Esophagus muscularis mucosa (tissue), 4 donors: ENCODE measurements at regions not wholly inside any gene's neighbourhood (a gene's known extent, or its start where the extent isn't known, plus 50 kb on each side); places are given as distances from the start of the nearest gene placed in this dataset.

Experiments used
- DNase-seq: peaks from one replicate; pipeline ENCODE4 v3.0.0-alpha.2; 2017; ENCODE audit errors: extremely low spot score
- H3K27ac ChIP-seq, 4 donors: fragments of 200-600 bp; sonication (generic); replicated peaks in 1 of 4; 1 replicate in 3 of 4; 2 replicates in 1 of 4; pipeline ENCODE4 v1.5.1; 2016 to 2019; ENCODE audit warnings: mild to moderate bottlenecking in 1 of 4
- H3K27me3 ChIP-seq, 4 donors: fragments of 200-600 bp; sonication (generic); one replicate each; pipeline versions ENCODE4 v1.5.1 to v1.6.0; 2016 to 2019
- H3K36me3 ChIP-seq, 4 donors: fragments of 200-600 bp; sonication (generic); one replicate each; pipeline ENCODE4 v1.5.1; 2016 to 2019
- H3K4me1 ChIP-seq, 4 donors: fragments of 200-600 bp; sonication (generic); one replicate each; pipeline ENCODE4 v1.5.1; 2016 to 2019
- H3K4me3 ChIP-seq, 4 donors: fragments of 200-600 bp; sonication (generic); 1 replicate in 2 of 4; 2 replicates in 2 of 4; pipeline ENCODE4 v1.5.1; 2016 to 2019; ENCODE audit warnings: mild to moderate bottlenecking in 4 of 4, moderate library complexity in 1 of 4
- H3K9me3 ChIP-seq, 4 donors: fragments of 200-600 bp; sonication (generic); 1 replicate in 3 of 4; 2 replicates in 1 of 4; pipeline ENCODE4 v1.5.1; 2016 to 2019
- EP300 ChIP-seq: sonication (generic); formaldehyde crosslinking; IDR thresholded peaks from one replicate; pipeline ENCODE4 v1.6.1; 2017; ENCODE audit warnings: antibody characterized with exemption
- POLR2A ChIP-seq: fragments of 450-650 bp; IDR thresholded peaks from one replicate; pipeline ENCODE4 v1.6.1; 2017; ENCODE audit warnings: antibody characterized with exemption, moderate library complexity, mild to moderate bottlenecking, low read depth
- POLR2AphosphoS5 ChIP-seq, 2 donors: sonication (generic); formaldehyde crosslinking; IDR thresholded peaks; one replicate each; pipeline ENCODE4 v1.6.1; 2017; ENCODE audit warnings: antibody characterized with exemption in 2 of 2
- WGBS: methylation state at CpG from one replicate; pipeline ENCODE4 v1.1.5; 2018; 5-methylcytosine and 5-hydroxymethylcytosine counted together
- intact Hi-C: fragments of 100-400 bp; cut with DNase I; formaldehyde crosslinking; loops from one replicate; pipeline ENCODE4 v1.15.1; 2023
- TF ChIP-seq, protein P1 (sequence below), 3 experiments: fragments of 200-600 bp in 2 of 3; fragments of 450-650 bp in 1 of 3; sonication (generic) in 2 of 3; IDR thresholded peaks; one replicate each; pipeline ENCODE4 v1.5.1; 2017 to 2019; ENCODE audit warnings: antibody characterized with exemption in 3 of 3, mild to moderate bottlenecking in 2 of 3, moderate library complexity in 1 of 3

DNA sequence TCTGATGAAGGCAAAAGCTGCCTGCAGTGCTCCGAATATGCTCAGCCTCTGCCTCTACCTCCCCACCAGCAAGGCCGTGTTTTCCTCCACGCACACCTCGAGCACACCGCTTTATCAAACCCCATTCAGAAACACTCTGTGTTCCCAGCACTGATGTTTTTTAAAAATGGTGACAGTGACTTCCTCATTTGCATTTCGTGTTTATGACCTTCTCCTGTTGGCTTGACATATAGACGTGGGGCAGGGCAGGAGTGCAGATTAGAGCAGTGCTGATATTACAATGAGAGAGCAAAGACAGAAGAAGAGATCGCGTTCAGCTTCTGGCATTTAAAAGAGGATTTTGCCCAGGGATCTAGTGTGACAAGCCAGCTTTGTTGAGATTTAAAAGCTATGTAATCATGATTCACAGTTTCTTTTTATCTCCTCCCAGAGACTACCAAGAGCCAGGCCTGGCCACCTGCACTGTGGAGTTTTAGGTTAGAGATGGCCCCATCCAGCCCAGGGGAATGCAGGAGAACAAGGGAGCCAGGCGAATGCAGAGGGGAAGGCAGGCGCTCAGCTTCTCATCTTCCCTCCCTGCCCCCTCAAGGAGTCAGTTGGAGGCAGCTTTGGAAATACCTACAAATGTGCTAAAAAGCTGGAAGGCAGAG, 61.5 kb upstream of the NEDD4L start:
- Histone ChIP-seq H3K4me3 (no peak overlapping the region), H3K36me3 (no peaks in the 10 kb centered on the region), H3K27me3 (no peaks in the 10 kb centered on the region), H3K9me3 (no peaks in the 10 kb centered on the region), H3K27ac (no peak overlapping the region), H3K4me1 (peaks cover 0 to 22% (median 17%) of the 10 kb centered on the region in 4 donors)
- WGBS, result 87% methylated on average over 11 of the region's 11 CpGs
- no peak for DNase-seq
- no peak for TF ChIP-seq EP300
- intact Hi-C loops, result no loop called here

DNA sequence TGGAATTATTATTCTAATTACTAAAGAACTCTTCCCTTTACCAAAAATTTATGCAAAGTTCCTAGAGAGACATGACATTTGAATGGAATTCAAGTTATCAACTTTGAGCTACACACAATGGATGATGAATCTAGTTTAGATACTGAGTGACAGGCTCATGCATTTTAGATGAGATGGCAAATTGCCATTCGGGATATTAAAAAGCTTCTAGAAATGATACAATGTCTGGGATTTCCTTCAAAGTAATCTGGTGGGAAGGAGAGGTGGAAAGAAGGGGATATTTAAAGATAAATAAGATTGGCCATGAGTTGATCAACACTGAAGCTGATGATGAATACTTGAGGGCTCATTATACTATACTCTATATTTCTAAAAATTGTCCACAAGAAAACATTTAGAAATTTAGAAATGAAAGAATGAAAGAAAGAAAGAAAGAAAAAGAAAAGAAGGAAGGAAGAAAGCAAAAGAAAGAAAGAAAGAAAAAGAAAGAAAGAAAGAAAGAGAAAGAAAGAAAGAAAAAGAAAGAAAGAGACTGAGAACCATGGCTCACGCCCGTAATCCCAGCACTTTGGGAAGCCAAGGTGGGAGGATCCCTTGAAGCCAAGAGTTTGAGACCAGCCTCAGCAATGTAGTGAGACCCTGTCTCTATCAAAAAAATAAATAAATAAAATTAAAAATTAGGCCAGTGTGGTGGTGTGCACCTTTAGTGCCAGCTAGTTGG, 62.6 kb upstream of the NEDD4L start:
- Histone ChIP-seq H3K36me3 (no peaks in the 10 kb centered on the region), H3K4me3 (no peak overlapping the region), H3K27me3 (no peaks in the 10 kb centered on the region), H3K27ac (no peak overlapping the region), H3K9me3 (no peaks in the 10 kb centered on the region), H3K4me1 (peaks cover 0 to 22% (median 17%) of the 10 kb centered on the region in 4 donors)
- TF ChIP-seq POLR2AphosphoS5 (IDR thresholded peaks at IDR 0.05), result no peak
- TF ChIP-seq POLR2A, result no peak
- no peak for TF ChIP-seq EP300
- TF ChIP-seq, protein P1, sequence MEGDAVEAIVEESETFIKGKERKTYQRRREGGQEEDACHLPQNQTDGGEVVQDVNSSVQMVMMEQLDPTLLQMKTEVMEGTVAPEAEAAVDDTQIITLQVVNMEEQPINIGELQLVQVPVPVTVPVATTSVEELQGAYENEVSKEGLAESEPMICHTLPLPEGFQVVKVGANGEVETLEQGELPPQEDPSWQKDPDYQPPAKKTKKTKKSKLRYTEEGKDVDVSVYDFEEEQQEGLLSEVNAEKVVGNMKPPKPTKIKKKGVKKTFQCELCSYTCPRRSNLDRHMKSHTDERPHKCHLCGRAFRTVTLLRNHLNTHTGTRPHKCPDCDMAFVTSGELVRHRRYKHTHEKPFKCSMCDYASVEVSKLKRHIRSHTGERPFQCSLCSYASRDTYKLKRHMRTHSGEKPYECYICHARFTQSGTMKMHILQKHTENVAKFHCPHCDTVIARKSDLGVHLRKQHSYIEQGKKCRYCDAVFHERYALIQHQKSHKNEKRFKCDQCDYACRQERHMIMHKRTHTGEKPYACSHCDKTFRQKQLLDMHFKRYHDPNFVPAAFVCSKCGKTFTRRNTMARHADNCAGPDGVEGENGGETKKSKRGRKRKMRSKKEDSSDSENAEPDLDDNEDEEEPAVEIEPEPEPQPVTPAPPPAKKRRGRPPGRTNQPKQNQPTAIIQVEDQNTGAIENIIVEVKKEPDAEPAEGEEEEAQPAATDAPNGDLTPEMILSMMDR (IDR thresholded peaks at IDR 0.05), result no peak
- 89% methylated on average over 3 of the region's 3 CpGs for WGBS
- intact Hi-C loops, result no loop called here
- DNase-seq, result no peak

DNA sequence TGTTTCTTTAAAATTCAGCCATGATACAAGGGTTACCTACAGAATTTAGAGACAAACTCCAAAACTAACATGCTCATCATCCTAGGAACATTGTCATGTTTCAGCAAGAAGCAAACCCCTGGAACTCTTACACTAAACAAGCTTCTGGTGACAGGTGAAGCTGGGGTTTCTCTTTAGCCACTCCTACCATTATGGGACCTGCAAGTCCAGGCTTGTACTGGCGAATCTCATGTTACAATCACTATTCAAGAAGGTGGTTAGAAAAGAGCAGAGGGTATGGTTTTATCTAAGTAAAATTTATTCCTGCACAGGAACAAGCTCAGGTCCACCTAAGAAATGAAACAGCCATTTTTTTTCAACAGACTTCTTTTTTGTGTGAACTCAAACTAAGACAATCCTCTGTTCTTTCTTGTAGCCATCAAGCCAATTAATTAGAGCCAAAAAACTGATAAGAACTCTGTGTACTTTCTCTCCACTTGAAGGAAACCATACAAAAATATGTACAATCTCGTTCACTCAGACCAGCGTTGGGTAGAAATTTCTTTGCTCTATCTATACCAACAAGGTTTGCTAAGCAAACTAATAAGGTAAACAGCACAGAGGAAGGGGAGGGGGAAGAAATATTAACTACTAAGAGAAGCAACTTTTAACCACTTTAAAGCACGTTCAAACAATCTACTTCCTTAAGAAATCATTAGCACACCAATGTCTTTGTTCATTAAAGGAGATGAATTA, 63.3 kb upstream of the NEDD4L start:
- peaks cover 0 to 22% (median 16%) of the 10 kb centered on the region in 4 donors for H3K4me1 ChIP-seq
- WGBS, result 87% methylated on average over 4 of the region's 4 CpGs
- no peak overlapping the region for H3K4me3 ChIP-seq
- H3K9me3 ChIP-seq, result no peaks in the 10 kb centered on the region
- intact Hi-C loops, result no loop called here
- no peaks in the 10 kb centered on the region for H3K27me3 ChIP-seq
- no peak overlapping the region for H3K27ac ChIP-seq
- no peaks in the 10 kb centered on the region for H3K36me3 ChIP-seq
- TF ChIP-seq POLR2AphosphoS5 (IDR thresholded peaks at IDR 0.05) (no peak), POLR2A (no peak), EP300 (no peak)
- TF ChIP-seq, protein P1 (IDR thresholded peaks at IDR 0.05), result no peak
- no peak for DNase-seq

DNA sequence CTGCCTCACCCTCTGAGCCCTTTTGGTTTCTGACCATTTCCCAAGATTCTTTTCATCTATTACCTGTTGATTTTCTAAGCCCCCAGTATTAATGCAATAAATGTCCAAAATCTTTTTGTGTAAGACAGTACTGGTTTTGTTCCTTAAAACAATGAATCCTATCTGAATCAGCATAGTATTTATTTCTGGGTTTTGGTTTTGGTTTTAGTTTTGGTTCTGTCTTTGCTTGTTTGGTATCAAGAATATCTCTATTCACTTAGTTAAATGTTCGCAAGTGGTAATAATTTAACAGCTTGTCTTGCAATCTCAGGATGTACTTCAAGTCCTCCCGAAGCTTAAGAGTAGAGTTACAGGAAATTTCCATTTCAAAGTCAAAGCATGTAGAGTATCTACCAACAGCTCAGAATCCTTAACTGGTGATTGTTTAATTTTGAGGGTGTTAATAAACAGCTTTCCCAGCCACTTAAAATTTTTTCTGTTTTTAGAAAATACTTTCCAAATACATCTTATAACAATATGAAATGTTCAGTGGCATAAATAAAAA, 67.7 kb upstream of the NEDD4L start:
- WGBS, result 44% methylated on average over 2 of the region's 2 CpGs
- no peaks in the 10 kb centered on the region for H3K36me3 ChIP-seq
- H3K27ac ChIP-seq, result peak overlapping the region in 2 of 4 donors; percentile 12 to 25
- no peak for DNase-seq
- peaks cover 0 to 18% (median 13%) of the 10 kb centered on the region in 4 donors for H3K4me1 ChIP-seq
- intact Hi-C loops, result no loop called here
- peak overlapping the region in 3 of 4 donors; percentile 6 to 20 (median 7) for H3K4me3 ChIP-seq
- H3K27me3 ChIP-seq, result no peaks in the 10 kb centered on the region
- TF ChIP-seq POLR2A (no peak), EP300 (no peak), POLR2AphosphoS5 (IDR thresholded peaks at IDR 0.05) (no peak)
- TF ChIP-seq, protein P1 (IDR thresholded peaks at IDR 0.05), result no peak
- no peaks in the 10 kb centered on the region for H3K9me3 ChIP-seq

DNA sequence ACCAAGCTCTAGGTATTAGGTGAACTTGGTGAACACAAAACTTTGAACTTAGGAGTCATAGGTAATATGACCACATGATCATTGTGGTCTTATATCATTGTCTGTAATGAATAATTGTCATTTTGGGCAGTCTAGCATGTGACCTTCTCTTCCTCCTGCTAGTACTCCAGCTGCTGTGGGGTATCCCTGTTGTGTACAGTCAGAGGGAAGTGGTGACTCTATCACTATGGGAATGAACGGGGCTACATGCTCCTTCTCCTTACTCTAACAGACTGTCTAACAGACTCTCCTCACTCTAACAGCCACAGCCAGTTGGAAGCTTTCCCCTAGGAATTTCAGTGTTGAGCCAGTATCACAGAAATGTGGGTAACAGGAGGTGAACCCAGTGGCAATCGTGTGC, 68.2 kb upstream of the NEDD4L start:
- 29% methylated on average over 2 of the region's 2 CpGs for WGBS
- peak overlapping the region in 3 of 4 donors; percentile 6 to 20 (median 7) for H3K4me3 ChIP-seq
- intact Hi-C loops, result no loop called here
- H3K4me1 ChIP-seq, result peaks cover 0 to 18% (median 13%) of the 10 kb centered on the region in 4 donors
- DNase-seq, result no peak
- TF ChIP-seq EP300 (no peak), POLR2AphosphoS5 (IDR thresholded peaks at IDR 0.05) (no peak), POLR2A (no peak)
- TF ChIP-seq, protein P1 (IDR thresholded peaks at IDR 0.05), result no peak
- peak overlapping the region in 2 of 4 donors; percentile 12 to 25 for H3K27ac ChIP-seq
- no peaks in the 10 kb centered on the region for H3K36me3 ChIP-seq
- H3K9me3 ChIP-seq, result no peaks in the 10 kb centered on the region
- no peaks in the 10 kb centered on the region for H3K27me3 ChIP-seq
